ENCODE measurements at regions not wholly inside any gene's neighbourhood (a gene's known extent, or its start where the extent isn't known, plus 50 kb on each side); places are given as distances from the start of the nearest gene placed in this dataset.

GRCh38 chr7:16309129-16309528 is 112.2 kb downstream of the CRPPA start:
- DNase-seq (ENCODE audit: low read depth) = no peak
- TF ChIP-seq CTCF (conservative IDR thresholded peaks at IDR 0.05; ENCODE audit: low read depth, low read length) = no peak
- H3K4me3 ChIP-seq (ENCODE audit: low read depth, low read length) = no peak overlapping the region

GRCh38 chr7:16301291-16301690 is 120.0 kb downstream of the CRPPA start:
- no peak for TF ChIP-seq CTCF (conservative IDR thresholded peaks at IDR 0.05; ENCODE audit: low read depth, low read length)
- DNase-seq (ENCODE audit: low read depth) = no peak
- no peak overlapping the region for H3K4me3 ChIP-seq (ENCODE audit: low read depth, low read length)

GRCh38 chr7:16300361-16300895 is 120.9 kb downstream of the CRPPA start:
- TF ChIP-seq CTCF (conservative IDR thresholded peaks at IDR 0.05; ENCODE audit: low read depth, low read length) = no peak

GRCh38 chr7:16299853-16300252 is 121.5 kb downstream of the CRPPA start:
- DNase-seq (ENCODE audit: low read depth) = no peak
- H3K4me3 ChIP-seq (ENCODE audit: low read depth, low read length) = no peak overlapping the region
- TF ChIP-seq CTCF (conservative IDR thresholded peaks at IDR 0.05; ENCODE audit: low read depth, low read length) = no peak

More at GRCh38 chr7:16300361-16300895, 120.9 kb downstream of the CRPPA start:
- no peak for DNase-seq (ENCODE audit: low read depth)
- H3K4me3 ChIP-seq (ENCODE audit: low read depth, low read length) = no peak overlapping the region

DNA sequence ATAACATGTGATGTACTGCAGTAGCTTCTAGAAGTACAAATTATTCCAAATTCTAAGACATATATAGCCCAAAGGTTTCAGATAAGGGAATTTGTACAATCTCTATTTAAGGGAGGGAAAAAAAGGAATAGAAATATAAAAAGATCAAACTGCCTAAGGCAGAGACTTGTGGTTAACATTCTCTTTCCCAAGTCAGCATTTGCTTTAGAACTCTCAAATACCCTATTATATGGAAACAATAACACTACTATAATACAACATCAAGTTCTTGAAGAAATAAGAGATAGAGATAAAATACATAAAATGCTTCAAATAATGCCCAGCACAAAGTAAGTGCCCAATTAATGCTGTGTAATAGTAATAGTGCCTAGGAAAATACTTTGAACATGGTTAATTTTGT is 123.1 kb downstream of the CRPPA start:
- no peak overlapping the region for H3K4me3 ChIP-seq (ENCODE audit: low read depth, low read length)
- DNase-seq (ENCODE audit: low read depth) = no peak
- no peak for TF ChIP-seq CTCF (conservative IDR thresholded peaks at IDR 0.05; ENCODE audit: low read depth, low read length)

DNA sequence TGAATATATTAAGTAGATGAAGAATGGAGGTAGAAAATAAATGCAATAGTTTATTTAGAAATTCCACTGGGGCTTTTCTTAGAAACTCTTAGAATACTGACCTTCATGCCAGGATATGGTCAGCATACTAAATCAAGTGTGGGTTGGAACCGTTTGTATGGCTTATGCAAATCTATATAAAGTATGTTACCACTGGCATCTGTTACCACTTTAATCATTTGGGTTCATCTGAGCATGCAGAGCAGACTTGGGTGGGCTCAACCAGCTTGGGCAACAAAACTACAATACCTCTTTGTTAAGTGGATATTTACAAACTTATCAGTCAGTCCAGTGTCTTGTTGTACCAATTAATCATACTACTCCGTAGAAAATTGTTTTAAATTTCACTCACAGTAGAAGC is 125.8 kb downstream of the CRPPA start:
- DNase-seq (ENCODE audit: low read depth) = no peak
- TF ChIP-seq CTCF (conservative IDR thresholded peaks at IDR 0.05; ENCODE audit: low read depth, low read length) = no peak
- no peak overlapping the region for H3K4me3 ChIP-seq (ENCODE audit: low read depth, low read length)

DNA sequence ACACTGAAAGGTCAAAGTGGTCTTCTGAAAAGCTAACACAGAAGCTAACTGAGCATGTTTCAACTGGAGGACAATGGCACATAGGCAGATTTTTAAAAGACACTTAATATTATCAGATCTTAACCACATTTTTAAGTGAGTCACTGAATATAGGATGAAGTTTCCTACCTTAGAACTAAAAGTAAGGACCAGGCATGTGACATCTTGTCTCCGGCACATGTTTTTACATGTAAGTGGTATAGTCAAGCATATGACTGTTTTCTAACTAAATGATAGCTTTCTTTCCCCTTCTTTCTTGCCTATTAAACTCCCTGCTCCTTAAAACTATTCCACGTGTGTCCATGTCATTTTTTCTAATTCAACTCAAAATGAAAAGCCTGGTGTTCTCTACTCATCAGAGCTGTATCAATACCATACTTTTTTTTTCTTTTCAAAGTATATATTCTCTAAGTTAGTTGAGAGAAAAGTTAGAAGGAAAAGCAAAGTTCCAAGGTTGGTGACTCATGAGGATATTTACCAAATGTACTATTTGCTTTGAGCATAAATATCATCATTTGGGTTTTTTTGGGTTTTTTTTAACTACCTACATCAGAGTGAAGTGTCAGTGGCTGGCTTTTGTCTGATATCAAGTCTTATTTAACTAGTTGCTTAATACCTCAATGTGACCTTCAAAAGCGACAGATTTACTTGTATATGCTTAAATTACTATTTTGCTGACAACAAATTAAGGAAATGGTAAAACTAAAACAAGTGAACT is 127.5 kb downstream of the CRPPA start:
- no peak for TF ChIP-seq CTCF (conservative IDR thresholded peaks at IDR 0.05; ENCODE audit: low read depth, low read length)
- no peak overlapping the region for H3K4me3 ChIP-seq (ENCODE audit: low read depth, low read length)
- DNase-seq (ENCODE audit: low read depth) = no peak
